NK-92 treated with Interleukin-12 subunit alpha and Interleukin-12 subunit beta, amount 100 ng/mL, for 24 hours (cell line): ENCODE measurements at regions not wholly inside any gene's neighbourhood (a gene's known extent, or its start where the extent isn't known, plus 50 kb on each side); places are given as distances from the start of the nearest gene placed in this dataset.

Experiments used
- DNase-seq: peaks from one replicate; lab custom pipeline; 2025; lab: John Stamatoyannopoulos, UW

DNA sequence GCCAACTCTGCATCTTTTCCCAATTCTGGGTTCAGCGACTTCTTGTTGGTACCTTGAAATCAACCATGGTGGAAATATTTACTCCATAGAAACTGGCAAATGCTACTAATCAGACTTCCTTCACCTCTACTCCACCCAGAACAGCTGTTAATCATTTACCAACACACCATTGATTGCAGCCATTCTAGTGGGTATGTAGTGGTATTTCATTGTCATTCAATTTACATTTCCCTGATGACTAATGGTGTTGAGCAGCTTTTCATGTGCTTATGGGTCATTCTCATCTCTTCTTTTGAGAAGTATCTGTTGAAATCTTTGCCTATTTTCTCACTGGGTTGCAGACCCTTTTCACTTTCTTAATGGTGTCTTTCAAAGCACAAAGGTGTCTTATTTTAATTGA, 122.4 kb upstream of the MSX2 start:
- DNase-seq, result no peak

DNA sequence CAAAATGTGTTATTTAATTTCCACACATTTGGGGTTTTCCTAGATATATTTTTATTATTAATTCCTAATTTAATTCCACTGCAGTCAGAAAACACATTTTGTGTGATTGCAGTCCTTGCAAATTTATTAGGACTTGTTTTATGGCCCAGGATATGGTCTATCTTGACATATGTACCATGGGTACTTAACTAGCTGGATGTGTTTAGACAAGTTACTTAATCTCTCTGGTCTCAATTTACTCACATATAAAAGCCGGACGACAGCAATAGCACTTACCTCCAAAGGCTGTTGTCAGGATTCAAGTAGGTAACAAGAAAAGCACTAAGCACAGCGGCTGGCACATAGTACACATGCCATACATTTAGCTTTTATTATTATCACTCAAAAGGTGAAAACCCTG, 118.2 kb upstream of the MSX2 start:
- no peak for DNase-seq

DNA sequence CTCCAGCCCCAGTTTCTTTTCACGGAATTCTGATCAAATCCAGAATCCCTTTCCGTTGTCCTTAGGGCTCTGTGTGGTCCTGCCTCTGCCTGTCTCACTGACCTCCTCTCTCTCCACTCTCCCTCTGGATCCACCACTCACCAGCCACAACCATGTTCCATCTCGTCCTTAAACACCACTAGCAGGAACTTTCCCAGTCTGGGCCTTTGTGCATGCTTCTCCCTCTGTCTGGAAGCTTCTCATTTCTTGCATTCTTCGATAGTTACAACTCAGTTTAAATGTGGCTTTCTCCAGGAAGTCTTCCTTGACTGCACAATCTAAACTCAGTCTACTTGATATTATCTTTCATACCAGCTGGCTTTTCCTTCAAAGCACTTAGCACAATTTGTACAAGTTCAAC, 117.7 kb upstream of the MSX2 start:
- DNase-seq, result no peak

DNA sequence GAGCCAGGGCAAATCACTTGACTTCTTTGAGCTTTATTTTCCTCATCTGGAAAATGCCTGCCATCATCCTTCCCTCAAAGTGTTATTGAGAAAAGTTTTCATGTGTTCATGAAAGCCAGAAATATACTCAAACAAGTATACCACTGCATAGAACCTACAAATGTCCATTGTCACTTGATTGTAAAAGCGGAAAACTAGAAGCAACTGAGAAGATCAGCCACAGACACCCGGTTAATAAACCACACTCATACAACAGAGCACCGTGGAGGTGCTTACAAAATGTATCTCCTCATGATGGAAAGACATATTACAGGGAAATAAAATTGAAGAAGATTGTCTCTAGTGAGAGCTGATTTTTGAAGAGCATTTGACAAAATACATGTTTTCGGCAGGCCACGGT, 117.2 kb upstream of the MSX2 start:
- no peak for DNase-seq

DNA sequence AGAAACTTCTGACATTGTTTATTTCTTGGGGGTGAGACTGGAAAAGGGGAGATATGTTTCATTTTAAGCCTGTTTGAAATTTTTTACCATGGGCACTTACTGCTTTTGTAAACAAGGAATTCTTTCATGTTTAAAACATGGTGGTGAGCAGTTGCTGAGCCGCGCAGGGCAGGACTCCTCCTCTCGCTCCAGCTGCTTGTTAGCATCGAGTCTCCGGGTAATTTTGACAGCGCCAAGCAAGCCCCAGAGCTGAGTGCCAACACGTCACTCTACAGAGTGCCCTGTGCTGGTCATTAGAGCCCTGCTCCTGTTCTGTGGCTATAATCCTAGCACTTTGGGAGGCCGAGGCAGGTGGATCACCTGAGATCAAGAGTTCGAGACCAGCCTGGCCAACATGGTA, 116.5 kb upstream of the MSX2 start:
- DNase-seq, result no peak

DNA sequence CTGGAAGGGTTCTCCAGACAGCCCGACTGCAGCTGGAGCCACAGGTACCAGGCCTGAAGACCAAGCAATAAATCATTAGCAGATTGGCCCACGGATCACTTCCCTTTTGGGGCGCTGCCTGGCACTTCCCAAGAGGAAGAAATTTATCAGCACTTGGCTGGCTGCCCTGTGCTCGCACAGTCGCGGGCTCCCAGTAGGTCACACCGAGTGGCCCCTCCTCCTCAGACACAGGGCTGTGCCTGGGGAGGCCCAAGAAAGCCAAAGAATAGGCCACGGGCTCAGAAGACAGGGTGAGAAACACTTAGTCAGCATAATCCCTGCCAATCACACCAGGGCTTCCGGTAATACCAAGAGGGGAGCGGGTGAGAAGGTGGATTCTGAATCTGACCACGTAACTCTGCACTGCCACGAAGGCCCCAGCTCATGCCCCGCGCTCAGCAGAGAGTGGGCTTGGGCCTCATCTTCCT, 115.7 kb upstream of the MSX2 start:
- DNase-seq, result no peak

DNA sequence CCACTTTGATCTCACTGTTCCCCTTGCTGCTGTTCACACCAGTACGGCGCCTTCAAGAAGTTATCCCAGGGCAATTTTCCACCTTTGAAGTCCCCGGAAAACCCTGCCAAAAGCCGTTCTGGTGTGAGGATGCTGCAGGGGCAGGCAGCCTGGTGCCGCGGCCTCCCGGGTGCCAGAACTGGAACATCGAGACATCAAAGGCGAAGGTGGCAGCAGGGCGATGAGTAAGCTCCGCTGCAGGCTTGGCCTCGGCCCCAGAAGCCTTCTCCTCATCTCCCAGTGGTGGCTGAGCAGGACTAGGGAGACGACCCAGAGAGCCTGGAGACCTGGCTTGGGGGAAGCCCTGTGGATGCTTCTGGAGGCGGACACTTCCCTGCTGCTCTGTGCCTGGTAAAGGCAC, 115.3 kb upstream of the MSX2 start:
- no peak for DNase-seq

DNA sequence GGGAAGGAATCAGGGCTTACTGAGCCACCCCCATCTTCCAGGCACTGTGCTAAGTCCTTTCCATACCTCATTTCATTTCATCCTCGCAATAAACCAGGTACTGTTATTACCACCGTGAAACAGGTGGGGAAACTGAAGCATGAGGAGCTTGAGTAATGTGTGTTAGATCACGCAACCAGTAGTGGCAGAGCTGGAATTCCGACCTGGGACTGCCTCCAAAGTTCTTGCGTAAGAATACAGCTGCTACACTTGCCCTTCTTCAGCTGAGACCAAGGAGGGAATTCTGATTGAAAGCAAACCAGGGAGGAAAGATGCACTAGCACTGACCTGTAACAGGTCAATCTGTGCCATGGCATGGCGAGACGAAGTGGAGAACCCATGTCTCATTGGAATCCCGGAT, 113.4 kb upstream of the MSX2 start:
- no peak for DNase-seq

DNA sequence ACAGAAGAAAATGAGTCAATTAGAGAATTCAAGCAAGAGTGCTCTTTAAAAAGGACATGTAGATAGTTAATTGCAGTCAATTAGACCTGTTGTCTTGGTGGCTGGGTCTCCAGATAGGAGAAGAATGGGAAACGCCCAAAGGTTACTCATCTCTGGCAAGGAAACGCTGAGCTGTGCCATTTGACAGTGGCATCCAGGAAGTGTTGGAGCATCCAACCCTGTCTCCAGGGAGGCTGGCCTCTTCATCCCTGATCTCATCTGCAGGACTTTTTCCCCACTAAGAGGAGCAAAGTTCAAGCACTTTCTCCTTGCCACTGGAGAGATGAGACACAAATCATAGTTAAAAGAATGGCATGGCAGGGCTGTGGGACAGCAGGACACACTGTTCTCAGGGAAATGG, 111.7 kb upstream of the MSX2 start:
- DNase-seq, result no peak

DNA sequence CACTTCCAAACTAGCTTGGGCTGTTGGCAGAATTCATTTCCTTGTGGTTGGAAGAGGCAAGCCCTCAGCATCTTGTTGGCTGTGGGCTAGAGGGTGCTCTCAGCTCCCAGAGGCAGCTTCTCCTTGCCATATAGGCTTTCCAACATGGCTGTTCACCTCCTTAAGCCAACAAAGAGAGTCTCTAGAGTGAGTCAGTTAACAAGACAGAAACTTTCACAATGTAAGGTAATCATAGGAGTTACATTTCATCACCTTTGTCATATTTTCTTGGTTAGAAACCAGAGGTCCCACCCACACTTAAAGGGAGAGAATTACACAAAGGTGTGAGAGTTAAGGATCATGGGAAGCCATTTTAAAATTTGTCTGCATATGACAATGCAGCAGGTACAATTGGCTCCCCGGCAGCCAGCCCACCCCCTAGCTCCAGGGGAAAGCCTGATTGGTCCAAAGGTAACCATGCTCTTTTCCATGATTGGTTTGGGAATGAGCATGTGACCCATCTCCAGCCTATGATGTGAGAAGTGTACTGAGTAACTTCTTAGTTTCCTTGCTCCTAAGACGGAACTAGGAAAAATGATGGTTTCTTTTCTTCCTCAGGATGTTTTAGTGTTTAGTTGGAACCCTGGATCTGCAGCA, 109.8 kb upstream of the MSX2 start:
- DNase-seq, result no peak

DNA sequence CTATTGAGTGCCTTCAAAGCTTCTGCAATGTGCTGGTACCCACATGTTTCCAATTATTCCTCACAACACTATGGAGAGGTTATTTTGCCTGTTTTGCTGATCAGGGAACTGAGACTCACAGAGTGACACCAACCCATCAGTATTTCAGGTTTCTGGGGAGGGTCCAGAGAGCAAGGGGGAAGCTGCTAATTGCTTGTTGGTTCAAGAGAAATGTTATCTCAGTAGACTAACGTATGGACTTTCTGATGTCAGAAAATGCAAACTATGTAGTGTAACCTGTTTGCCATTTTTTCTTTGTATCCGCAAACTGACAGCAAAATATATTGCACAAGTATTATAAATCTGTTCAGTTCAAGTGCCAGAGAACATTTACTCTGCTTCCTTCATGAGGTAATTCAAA, 108.3 kb upstream of the MSX2 start:
- DNase-seq, result no peak

DNA sequence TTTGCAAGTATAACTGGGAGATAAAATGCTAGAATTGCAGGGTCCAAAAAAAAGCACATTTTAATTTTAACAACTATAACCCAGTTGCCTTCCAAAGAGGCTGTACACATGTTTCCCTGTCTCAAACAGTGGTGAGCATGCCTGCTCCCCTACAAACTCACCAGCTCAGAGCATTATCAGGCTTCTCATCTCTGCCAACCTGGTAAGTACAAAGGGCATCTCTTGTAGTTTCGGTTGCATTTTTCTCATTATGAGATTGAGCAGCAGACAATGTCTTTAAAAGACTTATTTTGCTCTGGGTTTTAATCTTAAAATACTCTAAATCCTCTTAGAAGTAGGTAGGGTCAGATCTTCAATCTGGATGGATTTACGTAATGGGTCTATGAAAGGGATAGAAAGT, 107.1 kb upstream of the MSX2 start:
- no peak for DNase-seq

DNA sequence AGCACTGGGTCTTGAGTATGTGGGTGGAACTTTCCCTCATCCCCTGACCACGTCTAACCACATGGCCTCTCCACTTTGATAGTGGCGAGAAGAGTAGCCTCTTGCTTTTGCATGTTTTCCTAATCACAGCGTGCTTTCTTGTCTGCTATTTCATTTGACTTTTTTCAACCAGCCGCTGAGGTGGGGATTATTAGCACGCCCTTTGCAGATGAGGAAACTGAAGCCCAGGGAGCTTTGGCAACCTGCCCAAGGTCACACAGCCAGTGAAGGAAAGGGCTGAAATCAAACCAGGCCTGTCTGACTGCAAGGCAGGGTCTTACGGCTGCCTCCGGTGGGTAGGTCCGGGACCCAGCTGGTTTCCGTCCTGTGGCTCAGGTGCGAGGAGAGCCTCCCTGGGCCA, 106.5 kb upstream of the MSX2 start:
- no peak for DNase-seq

DNA sequence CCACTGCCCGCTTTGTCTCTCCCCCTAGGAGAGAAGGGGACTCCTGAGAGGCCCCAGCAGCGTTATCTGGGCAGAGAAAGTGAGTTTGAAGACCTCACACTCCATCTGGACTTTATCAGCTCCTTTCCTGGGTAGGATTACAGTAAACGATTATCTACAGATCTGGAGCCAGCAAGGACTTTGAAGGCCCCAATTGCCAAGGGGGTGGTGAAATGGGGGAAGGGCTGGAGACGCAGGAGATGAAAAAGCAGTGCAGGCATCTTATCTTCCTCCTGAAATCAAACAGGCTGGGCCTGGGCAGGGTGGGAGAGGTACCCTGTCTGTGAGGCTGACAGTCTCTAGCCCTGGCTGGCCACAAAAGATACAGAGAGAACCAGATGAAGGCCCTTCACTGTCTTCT, 105.8 kb upstream of the MSX2 start:
- DNase-seq, result no peak

DNA sequence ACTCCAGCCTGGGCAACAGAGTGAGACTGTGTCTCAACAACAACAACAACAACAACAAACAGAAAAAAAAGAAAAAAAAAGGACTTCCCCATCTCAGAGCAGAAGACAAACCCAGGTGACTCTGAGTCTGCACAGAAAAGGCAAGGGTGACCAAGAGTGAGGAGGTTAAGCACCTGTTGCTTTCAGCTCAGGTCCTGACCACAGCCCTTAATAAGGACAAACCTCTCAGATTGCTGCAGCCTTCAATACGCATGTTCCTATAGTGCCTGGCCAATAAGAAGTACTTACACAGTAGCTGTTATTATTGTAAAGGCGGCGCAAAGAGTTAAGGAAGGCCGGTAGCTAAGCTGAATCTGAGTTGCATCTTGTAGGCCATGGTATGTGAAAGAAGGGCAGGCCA, 102.3 kb upstream of the MSX2 start:
- no peak for DNase-seq

DNA sequence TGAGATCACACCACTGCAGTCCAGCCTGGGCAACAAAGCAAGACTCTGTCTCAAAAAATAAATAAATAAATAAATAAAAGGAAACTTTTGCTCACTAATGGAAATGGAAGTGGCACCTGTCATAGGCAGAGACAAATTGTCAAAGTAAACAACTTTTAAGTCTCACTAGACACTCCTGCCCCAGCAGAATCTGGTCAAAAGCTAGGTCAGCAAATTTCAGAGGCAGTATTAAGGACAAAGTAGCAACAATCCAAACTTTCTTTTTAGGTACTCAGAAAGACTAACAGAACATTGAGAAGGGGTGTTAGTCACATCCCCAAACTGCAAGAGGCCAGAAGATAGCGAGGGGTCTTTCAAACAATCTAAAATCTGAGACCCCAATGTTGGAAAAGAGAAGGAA, 101.4 kb upstream of the MSX2 start:
- no peak for DNase-seq

DNA sequence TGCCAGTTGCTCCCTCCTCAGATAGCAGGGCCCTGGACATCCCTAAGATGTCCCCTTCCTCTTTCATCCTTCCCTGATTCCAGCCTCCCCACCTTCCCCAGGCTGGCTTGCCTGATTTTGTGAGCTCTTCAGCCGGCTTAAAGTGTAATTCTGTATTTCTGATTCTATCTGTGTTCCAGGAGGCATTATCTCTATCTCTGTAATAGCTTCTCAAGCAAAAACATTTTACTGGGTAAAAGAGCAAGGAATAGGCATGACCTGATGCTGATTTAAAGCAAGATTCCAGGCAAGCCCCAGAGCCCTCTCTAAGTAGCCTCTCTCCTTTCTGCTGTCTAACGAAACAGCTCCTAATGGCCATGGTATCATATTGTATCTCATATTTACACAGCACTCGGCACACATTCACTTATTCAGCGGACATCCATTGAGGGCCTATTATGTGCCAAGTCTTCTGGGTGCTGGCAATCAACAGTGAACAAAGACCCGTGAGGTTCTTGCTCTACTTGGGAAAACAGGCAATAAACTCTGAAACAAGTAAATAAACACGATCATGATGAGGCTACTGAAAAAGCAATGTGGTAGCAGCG, 100.9 kb upstream of the MSX2 start:
- DNase-seq, result no peak

DNA sequence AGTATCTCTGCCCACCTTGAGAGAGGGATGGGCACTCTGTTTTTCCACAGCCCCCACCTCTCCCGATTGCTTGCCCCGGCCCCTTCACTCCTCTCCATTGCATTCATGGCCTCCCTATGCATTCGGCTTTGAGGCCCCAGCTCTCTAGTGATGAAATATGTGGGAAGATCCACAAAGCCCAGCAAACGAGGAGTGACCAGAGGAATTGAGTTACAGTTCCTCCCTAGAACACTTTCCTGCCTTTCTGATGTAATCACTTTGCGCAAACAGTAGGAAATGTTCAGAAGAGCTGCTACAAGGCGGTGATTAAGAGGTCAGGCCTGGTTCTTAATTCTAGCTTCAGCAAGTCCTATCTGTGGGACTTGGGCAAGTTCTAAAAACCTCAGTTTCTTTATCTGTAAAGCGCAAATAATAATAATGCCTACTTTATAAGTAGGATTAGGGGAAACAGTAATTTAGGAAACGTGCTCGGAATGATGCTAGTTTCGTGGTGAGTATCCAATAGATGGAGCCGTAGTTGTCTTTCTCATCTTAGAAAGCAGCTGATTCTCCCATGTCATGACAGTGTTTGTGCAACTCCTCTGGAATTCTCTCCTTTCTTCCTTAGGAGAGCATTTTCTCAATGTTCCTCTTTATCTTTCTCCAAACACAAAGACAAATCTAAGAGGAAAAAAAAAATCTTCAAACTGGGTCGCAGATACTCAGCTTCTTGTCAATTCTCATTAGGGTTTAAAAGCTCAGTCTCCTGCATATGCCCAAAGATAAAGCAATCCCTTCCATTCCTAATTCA, 99.5 kb upstream of the MSX2 start:
- no peak for DNase-seq

DNA sequence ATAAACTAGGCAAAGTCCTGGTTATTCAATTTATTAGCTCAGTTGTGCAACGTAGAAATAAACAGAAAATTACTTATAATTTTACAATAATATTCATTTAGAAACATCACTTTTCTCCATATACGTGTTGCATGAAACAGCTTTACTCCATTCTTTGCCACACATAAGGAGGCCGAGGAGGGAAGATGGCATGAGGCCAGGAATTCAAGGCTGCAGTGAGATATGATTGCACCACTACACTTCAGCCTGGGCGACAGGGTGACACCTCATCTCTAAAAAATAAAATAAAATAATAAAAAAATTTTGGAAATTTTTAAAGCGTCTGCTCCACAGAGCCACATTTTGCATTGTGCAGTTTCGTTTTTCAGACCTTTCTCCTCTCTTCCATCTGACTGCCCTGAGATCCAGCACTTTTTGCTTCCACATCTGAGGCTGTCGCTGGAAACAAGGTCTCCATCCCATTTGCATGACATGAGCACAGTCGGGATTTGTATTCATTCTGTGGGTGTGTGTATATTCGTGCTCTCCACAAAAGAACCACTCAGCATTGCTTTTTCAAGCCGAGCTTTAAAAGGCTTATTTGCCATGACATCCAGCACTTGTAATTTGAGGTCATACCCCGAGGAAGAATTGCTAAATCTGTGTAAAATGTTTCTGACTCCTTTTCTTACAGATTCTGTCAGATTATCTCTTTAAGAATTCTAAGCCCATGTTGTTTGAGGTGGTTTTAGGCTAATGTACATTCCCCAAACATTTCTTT, 98.6 kb upstream of the MSX2 start:
- no peak for DNase-seq

DNA sequence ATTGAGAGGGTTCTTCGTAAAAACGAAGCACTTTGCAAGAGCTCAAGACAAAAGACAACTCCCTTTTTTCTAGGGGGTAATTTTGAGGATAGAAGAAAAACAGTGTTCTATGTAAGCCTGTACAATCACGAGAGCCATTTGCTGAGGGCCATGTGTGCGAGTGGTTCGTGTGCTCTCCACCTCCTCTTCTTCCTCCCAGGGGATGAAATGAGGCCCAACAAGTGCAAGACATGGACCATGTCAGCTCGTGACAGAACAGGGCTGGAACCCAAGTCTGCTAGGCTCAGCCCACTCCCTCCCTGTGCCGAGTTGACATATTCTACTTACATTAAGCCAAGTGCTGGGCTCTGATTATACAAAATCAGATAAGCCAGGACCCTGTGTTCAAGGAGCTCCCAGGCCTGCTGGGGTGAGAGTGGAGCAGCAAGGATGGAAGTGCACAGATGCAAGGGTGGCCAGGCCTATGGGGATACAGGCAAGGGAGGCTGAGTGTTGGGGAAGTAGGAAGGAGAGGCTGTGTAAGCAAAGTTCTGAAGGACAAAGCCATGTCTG, 97.9 kb upstream of the MSX2 start:
- DNase-seq, result no peak

DNA sequence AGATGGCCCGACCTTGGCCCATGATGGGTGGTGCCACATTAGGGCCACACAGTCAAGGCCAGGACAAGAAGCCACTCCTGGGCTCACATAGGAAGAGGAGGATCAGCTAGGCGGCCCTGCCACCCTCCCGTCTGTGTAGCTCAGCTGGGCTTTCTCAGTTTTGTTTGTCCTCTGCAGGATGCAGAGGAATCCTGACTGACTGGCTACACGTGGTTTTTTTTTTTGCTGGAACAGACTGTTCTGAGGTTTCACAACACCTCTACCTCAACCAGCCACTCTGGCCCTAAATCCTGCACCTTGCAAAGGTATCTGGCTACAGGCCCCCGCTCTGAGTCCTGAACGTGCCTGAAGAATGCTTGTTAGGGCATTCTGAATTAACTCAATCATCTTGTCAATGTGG, 88.3 kb upstream of the MSX2 start:
- DNase-seq, result no peak

DNA sequence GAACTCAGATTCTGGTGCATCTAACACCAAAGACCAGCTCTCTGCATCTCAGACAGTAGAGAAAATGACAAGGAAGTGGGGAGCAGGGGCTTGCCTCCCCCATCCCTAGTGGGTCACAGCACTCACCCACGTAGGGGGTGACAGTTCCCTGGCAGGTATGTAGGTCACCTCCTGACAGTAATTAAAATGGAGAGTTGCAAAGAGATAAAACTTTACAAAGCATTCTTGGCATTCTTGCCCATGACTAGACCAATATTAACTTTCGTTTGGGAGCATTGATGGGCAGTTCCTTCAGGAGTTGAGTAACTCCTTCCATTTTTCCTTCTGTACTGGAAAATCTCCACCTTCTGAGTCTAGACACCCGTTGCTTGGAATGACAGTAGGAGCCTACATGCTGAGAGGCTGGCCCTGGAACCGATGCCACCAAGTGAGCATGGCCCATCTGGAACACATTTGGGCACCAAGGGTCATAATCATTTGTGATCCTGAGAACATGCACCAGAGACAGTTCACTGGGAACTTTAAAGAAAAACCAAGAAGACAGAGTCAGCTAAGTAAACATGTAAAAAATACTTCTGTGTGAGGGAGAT, 81.5 kb upstream of the MSX2 start:
- no peak for DNase-seq
